ENCODE measurements at regions not wholly inside any gene's neighbourhood (a gene's known extent, or its start where the extent isn't known, plus 50 kb on each side); places are given as distances from the start of the nearest gene placed in this dataset.

DNA sequence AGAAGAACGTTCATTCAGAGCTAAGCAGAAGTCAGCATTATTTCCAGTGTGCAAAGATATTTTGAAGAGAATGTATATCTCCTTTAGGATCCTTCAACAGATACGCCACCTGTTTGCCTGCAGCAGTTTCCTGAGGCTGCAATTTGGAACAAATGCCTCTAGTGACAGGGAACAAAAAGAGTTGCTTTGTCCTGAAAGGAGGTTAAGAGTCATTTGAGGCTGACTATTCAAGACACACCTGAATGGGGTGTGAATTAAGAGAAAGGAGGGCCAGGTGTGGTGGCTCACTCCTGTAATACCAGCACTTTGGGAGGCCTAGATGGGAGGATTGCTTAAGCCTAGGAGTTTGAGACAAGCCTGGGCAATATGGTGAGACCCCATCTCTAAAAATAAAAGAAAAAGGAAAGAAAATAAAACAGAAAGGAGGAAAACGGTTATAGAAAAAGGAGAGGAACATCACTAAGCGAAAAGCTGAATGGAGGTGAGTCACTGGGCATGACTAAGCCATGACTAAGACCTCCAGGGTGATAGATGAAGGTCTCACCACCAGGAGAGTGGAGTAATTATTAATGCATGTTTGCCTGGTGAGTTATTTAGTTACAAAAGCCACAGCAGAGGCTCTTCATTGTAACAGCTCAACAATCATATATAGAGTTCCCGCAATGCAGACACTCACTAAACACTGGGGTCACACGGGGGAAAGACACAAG is 255.2 kb upstream of the TNC start:
- no peak for DNase-seq

DNA sequence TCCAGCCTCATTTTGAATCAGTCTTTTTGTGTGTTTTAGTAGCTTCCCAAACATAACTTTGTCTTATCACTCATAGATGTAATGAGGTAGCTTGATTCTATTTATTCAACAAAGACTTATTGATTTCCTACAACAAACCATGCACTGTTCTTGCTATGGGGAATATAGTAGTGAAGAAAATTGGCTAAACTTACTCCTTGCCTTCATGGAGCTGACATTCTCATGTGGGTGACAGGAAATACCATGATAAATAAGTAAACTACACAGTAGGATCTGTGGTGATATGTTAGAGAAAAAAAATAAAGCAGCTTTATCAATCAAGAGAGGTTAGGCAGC is 255.7 kb upstream of the TNC start:
- DNase-seq, result no peak

DNA sequence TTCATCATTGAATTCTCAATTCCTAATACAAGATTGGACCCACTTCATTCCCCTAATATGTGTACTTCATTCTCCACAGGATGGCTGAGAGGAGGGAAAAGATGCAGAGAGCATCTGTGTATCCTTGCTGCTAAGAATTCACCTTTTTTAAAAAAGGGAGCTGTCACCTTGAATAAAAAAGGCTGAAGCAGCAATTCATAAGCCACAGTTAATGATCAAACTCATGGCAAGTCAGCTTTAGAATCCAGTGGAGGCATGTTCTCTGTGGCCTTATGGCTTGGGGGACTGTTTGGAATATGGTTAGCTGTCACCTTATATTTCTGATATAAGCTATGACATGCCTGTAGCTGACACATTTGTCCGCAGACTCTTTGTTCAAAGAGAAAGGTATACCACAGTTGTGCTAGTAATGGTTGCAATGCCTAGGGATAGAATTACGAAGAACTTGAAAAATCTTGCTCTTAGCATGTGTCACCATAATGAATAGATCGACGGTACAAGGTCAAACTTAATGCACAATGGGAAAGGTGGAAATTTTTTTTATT is 256.8 kb upstream of the TNC start:
- DNase-seq, result no peak

- DNase-seq, result no peak
Measured at GRCh38 chr9:115378241-115378640, 260.3 kb upstream of the TNC start.

DNA sequence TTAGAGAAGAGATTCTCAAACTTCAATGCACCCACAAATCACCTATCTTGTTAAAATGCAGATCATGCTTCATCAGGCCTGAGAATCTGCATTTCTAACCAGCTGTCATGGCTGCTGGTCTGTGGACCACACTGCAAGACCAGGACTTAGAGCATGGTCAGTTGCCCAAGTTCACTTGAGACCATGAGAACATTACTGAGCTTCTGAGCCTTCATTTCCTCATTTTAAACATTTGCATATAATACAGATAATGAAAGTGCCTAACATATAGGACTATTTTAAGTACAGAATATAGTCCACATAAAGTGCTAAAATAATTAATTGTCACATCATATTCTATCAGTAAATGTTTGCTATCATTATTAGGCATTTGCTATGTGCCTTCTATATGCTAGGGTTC is 260.8 kb upstream of the TNC start:
- no peak for DNase-seq

GRCh38 chr9:115379719-115380118 is 261.8 kb upstream of the TNC start:
- no peak for DNase-seq

- DNase-seq, result no peak
Measured at GRCh38 chr9:115382865-115383264, 264.9 kb upstream of the TNC start.

DNA sequence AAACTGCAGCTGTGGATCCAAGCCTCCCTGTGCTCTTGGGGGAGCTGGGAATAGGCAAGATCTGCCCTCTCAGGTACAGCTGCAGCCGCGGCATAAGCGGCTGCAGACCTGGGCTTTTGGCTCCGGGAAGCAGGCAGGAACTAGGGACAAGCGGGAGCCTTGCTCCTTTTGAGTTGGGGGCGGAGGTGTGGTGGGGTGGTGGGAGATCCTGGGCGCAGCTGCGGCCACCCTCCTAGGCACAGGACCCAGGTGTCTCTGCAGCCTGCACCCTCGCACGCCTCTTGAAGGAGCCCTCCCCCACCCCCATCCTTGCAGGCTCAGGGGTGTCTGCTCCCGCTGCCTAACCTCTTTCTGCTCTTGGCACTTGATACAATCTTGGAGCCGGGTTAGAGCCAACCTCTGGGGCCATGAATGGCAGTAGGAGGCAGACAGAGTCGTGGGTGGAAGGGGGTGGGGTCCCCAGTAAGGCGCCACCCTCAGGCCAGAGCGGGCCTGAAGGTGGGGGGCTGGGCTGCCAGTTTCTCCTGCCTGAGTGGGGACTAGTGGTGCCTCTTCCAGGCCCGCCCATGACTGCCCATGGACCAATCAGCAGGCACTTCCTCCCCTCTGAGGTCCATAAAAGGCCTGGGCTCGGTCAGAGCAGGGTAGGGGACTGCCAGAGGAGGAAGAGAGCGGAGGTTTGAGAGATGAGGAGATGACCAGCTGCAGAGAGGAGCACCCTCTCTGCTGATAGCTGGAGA is 267.6 kb upstream of the TNC start:
- DNase-seq, result no peak

GRCh38 chr9:115386963-115387770 is 269.2 kb upstream of the TNC start:
- DNase-seq, result no peak

GRCh38 chr9:115391168-115391825 is 273.3 kb upstream of the TNC start:
- no peak for DNase-seq

DNA sequence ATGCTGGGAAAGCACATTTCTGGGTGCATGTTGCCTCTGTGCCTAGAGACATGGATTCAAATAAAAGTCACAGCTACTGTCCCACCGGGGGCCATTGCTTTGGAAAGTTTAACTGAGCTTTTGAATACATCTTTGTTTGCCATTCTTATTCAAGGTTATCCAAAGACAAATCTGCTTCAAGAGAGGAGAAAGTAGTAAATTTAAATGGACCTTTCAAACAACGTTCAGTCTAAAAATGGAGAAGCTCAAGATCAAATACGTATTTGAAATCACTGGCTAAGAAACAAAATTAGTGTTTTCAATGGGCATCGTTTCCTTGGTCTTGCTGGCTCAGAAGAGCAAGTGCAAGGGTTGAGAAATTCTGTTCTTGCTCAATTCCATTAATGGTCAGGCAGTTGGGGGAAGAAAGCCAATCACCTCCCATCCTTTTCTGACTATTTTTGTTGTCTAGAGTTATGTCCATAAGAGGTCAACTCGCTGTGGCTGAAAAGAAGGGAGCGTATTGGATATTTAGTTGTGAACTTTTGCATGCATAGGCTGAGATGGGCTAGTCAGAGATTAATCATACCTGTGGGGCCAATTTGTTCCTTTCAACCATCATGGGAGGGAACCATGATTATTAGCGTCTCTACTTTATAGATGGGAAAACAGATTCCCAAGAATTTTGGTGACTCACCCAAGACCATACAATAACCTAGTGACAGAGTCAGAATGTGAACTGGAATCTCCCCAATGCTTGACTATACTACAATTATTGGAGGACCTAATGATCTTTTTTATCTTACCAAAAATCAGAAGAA is 276.2 kb upstream of the TNC start:
- DNase-seq, result no peak

- peak; percentile 27 for DNase-seq
Measured at GRCh38 chr9:115395511-115396021, 277.6 kb upstream of the TNC start.

DNA sequence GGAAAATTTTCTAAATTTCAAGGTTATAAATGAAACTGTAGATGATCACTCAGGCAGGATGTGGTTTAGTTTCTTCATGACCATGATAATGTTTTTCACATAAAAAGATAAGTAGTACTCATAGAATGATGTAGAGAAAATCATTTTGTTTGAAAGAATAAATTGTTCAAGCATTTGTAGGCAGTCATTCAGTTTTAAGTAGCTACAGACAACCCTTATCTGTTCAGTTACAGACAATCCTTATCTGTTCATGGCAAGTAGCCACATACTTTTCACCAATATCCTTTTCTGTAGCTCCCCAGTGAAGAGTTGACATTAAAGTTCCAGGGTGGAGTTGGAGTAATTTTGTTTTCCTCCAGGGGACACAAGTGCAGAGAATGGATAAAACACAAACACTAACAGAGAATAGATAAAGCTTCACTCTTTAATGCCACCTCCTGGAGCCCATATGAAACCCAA is 278.1 kb upstream of the TNC start:
- DNase-seq, result peak; percentile 18

DNA sequence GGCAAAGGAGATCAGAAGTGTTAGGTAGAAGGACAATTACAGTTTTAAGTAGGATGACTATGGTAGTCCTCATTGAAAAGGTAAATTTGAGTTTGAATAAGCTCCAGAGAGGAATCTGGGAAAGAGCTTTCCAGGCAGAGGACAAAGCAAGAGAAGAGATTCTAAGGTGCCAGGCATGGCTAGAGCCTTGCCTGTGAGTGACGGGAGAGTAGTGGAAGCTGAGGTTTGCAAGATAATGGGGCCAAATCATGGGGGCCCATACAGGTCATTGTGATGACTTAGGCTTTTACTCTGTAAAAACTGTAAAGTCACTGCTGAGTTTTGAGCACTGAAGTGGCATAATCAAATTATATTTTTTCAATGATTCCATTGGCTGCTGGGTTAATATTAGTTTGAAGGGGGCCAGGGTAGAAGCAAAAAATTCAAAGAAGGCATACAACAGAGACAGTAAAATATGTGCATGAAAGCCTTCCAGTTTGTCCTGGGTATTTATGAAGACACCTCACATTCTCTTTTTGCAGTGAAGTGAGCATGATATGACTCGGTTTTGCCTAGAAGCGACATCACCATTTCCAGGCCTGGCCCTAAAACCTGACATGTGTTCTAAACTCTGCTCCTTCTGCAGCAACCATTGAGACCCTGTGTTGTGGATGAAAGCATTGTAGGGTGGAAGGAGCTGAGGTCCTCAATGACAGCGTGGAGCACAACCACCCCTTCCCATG is 279.8 kb upstream of the TNC start:
- no peak for DNase-seq

GRCh38 chr9:115398313-115398650 is 280.3 kb upstream of the TNC start:
- DNase-seq, result no peak

DNA sequence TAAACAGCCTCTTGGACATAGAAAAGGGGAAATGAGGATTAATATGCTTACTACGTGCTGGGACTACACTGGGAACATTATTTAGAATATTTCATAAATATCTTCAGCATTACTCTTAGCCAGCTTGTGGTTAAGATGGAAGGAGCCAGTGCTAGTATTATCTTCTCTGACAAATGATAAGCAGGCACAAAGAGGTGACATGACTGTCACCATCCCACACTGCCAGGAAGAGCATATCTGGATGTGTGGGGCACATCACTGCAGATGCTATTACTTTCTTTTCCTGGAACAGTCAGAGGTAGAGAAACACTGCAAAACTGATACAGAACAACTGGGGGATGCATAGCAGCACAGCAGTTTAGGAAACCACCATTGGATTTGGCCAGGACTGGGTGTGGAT is 281.0 kb upstream of the TNC start:
- no peak for DNase-seq

- DNase-seq, result no peak
Measured at GRCh38 chr9:115400796-115401195, 282.8 kb upstream of the TNC start.

GRCh38 chr9:115401756-115402327 is 283.9 kb upstream of the TNC start:
- DNase-seq, result no peak

GRCh38 chr9:115403753-115404152 is 285.8 kb upstream of the TNC start:
- DNase-seq, result no peak

DNA sequence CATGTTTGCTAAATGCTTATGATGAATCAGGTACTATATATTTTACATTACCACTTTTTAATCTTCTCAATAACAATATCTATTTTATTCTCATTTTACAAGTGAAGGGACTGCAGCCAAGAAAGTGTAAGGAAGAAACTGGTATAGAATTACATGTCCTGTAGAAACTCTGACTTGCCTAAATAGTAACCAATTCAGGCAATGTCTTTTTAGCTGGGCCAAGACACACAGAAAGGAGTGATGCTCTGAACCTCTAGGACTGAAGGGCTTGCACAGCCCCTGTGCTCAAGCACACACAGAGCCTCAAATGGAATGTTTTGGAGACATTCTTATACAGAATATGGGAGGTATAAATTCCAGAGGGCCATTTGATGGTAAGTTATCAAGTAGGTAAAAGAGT is 286.4 kb upstream of the TNC start:
- DNase-seq, result no peak

DNA sequence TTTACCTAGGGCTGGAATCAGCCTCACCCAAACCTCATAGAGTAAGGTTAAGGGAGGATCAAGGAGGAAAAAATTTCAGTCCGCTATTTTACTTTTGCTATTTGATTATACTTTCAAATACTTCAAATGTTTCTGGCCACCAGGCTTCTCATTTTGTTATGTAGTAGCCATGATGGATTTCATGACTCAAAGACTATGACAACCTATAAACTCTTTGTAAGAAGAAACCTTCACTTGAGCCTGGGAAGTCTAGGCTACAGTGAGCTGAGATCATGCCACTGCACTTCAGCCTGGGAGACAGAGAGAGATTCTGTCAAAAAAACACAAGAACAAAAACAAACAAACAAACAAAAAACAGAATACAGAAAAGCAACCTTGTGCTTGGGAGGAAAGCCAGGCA is 293.6 kb upstream of the TNC start:
- no peak for DNase-seq
